IgD-negative memory B cell (primary cell): ENCODE measurements at regions not wholly inside any gene's neighbourhood (a gene's known extent, or its start where the extent isn't known, plus 50 kb on each side); places are given as distances from the start of the nearest gene placed in this dataset.

Experiments
- H3K27ac Mint-ChIP-seq, 3 donors: one replicate each; pipeline ENCODE4 v1.8.0; 2020 to 2022; ENCODE audit warnings: mild to moderate bottlenecking in 3 of 3, mixed read lengths in 3 of 3, moderate library complexity in 1 of 3
- H3K27me3 Mint-ChIP-seq: one replicate; pipeline ENCODE4 v1.8.0; 2021; ENCODE audit warnings: mixed read lengths
- H3K36me3 Mint-ChIP-seq: one replicate; pipeline ENCODE4 v1.8.0; 2020; ENCODE audit warnings: mild to moderate bottlenecking, mixed read lengths
- H3K4me1 Mint-ChIP-seq, 3 donors: one replicate each; pipeline ENCODE4 v1.8.0; 2020 to 2022; ENCODE audit warnings: mixed read lengths in 3 of 3, mild to moderate bottlenecking in 1 of 3
- H3K4me3 Mint-ChIP-seq, 4 donors: one replicate each; pipeline ENCODE4 v1.8.0; 2020 to 2022; ENCODE audit warnings: mild to moderate bottlenecking in 4 of 4, mixed read lengths in 4 of 4, moderate library complexity in 3 of 4
- H3K9me3 Mint-ChIP-seq, 3 donors: one replicate each; pipeline ENCODE4 v1.8.0; 2020 to 2021; ENCODE audit warnings: mixed read lengths in 3 of 3, mild to moderate bottlenecking in 1 of 3

DNA sequence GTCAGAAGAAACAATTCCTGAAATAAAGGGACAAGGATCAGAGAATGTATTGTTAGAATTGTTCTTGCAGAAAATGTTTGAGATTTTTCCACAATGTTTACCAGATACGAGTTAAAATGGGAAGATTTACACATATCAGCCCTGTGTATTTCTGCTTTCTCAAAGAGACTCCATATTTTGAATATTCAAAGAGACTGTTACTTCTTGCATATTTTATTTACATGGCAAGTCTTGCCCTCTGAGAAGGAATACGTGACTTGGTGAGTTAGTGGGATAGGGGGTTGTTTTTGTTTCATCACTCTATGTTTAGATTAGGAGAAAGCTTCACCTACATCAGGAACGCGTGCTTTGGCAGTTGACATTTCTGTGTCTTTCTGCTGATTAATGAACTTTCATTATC, 56.1 kb upstream of the ZDHHC17 start:
- H3K27me3 Mint-ChIP-seq = peaks cover 2% of the 10 kb centered on the region
- H3K9me3 Mint-ChIP-seq = no peaks in the 10 kb centered on the region

GRCh38 chr12:76708296-76708695, 55.6 kb upstream of the ZDHHC17 start:
- peaks cover 0 to 4% (median 4%) of the 10 kb centered on the region in 3 donors for H3K4me1 Mint-ChIP-seq
- no peak overlapping the region for H3K4me3 Mint-ChIP-seq
- peaks cover 2% of the 10 kb centered on the region for H3K27me3 Mint-ChIP-seq
- no peaks in the 10 kb centered on the region for H3K9me3 Mint-ChIP-seq
- no peaks in the 10 kb centered on the region for H3K36me3 Mint-ChIP-seq
- no peak overlapping the region for H3K27ac Mint-ChIP-seq

More for the DNA sequence above, 56.1 kb upstream of the ZDHHC17 start:
- no peak overlapping the region for H3K27ac Mint-ChIP-seq
- H3K4me3 Mint-ChIP-seq = no peak overlapping the region
- no peaks in the 10 kb centered on the region for H3K36me3 Mint-ChIP-seq
- H3K4me1 Mint-ChIP-seq = peaks cover 0 to 4% (median 4%) of the 10 kb centered on the region in 3 donors

GRCh38 chr12:76711241-76711640, 52.7 kb upstream of the ZDHHC17 start:
- Mint-ChIP-seq H3K27ac (no peak overlapping the region), H3K27me3 (peaks cover 2% of the 10 kb centered on the region), H3K4me1 (no peaks in the 10 kb centered on the region), H3K36me3 (no peaks in the 10 kb centered on the region), H3K4me3 (no peak overlapping the region), H3K9me3 (peaks cover 0 to 3% (median 0%) of the 10 kb centered on the region in 3 donors)

- H3K36me3 Mint-ChIP-seq = no peaks in the 10 kb centered on the region
- no peak overlapping the region for H3K4me3 Mint-ChIP-seq
- peaks cover 0 to 3% (median 0%) of the 10 kb centered on the region in 3 donors for H3K9me3 Mint-ChIP-seq
- H3K27me3 Mint-ChIP-seq = no peaks in the 10 kb centered on the region
- H3K27ac Mint-ChIP-seq = no peak overlapping the region
- H3K4me1 Mint-ChIP-seq = no peaks in the 10 kb centered on the region
Observed at GRCh38 chr12:76713130-76713529, 50.8 kb upstream of the ZDHHC17 start.

- no peak overlapping the region for H3K27ac Mint-ChIP-seq
- H3K4me1 Mint-ChIP-seq = no peaks in the 10 kb centered on the region
- H3K36me3 Mint-ChIP-seq = no peaks in the 10 kb centered on the region
- peaks cover 0 to 3% (median 0%) of the 10 kb centered on the region in 3 donors for H3K9me3 Mint-ChIP-seq
- no peaks in the 10 kb centered on the region for H3K27me3 Mint-ChIP-seq
- H3K4me3 Mint-ChIP-seq = no peak overlapping the region
Observed at GRCh38 chr12:76713986-76714385, 49.9 kb upstream of the ZDHHC17 start.
